IMR-90 (cell line): ENCODE measurements at regions not wholly inside any gene's neighbourhood (a gene's known extent, or its start where the extent isn't known, plus 50 kb on each side); places are given as distances from the start of the nearest gene placed in this dataset.

ENCODE experiments used
- ATAC-seq: fragments of 200-7000 bp; cut with Tn5 transposase; 2 replicates; pipeline ENCODE4 v1.9.1; 2020; ENCODE audit warnings: low read depth, mild to moderate bottlenecking, moderate library complexity
- BruUV-seq: library from RNA; stranded (reverse); fragments of 400-500 nt; replicated peaks from 2 replicates; lab custom pipeline; 2021; lab: Mats Ljungman, UMichigan
- CTCF ChIA-PET: fragments of 300-600 bp; formaldehyde crosslinking; extraction: SDS; loops from one replicate; lab custom pipeline; 2021; ENCODE audit warnings: antibody characterized with exemption; lab: Yijun Ruan, JAX
- POLR2A ChIA-PET: fragments of 300-600 bp; sonication (Branson Sonifier 250); formaldehyde crosslinking; loops from one replicate; lab custom pipeline; 2022; ENCODE audit warnings: antibody characterized with exemption; ENCODE audit not compliant: unreplicated experiment; lab: Charles Lee
- DNase-seq: peaks from one replicate; pipeline ENCODE4 v3.0.0; 2013
- H2AFZ ChIP-seq: replicated peaks from 2 replicates; pipeline ENCODE3; 2013; ENCODE audit warnings: low read length, mild to moderate bottlenecking; ENCODE audit not compliant: poor library complexity
- H2AK5ac ChIP-seq: 2 replicates; pipeline ENCODE4 v1.6.1; 2013; ENCODE audit warnings: low read depth, low read length, inconsistent platforms
- H2AK9ac ChIP-seq: replicated peaks from 2 replicates; pipeline ENCODE3; 2013; ENCODE audit warnings: mild to moderate bottlenecking, low read depth, low read length, moderate library complexity; ENCODE audit not compliant: poor library complexity
- H2BK120ac ChIP-seq: 2 replicates; pipeline ENCODE4 v1.6.1; 2013; ENCODE audit warnings: low read depth, low read length, inconsistent platforms
- H2BK15ac ChIP-seq: 3 replicates; pipeline ENCODE4 v1.6.1; 2013; ENCODE audit warnings: low read depth, low read length, inconsistent platforms
- H2BK20ac ChIP-seq: 2 replicates; pipeline ENCODE4 v1.6.1; 2013; ENCODE audit warnings: low read depth, mild to moderate bottlenecking, inconsistent platforms, low read length, moderate library complexity
- H2BK5ac ChIP-seq: 2 replicates; pipeline ENCODE4 v1.6.1; 2013; ENCODE audit warnings: mild to moderate bottlenecking, low read depth, low read length, inconsistent platforms; ENCODE audit not compliant: poor library complexity, severe bottlenecking
- H3K14ac ChIP-seq: replicated peaks from 2 replicates; pipeline ENCODE4 v1.6.1; 2013; ENCODE audit warnings: low read depth, low read length, inconsistent platforms
- H3K18ac ChIP-seq: 2 replicates; pipeline ENCODE4 v1.6.1; 2013; ENCODE audit warnings: low read depth, low read length, control low read depth
- H3K23ac ChIP-seq: 2 replicates; pipeline ENCODE4 v1.6.1; 2013; ENCODE audit warnings: low read depth, low read length, inconsistent platforms
- H3K27ac ChIP-seq: 2 replicates; pipeline ENCODE4 v1.5.1; 2013; ENCODE audit warnings: mild to moderate bottlenecking, control low read depth, low read length; ENCODE audit not compliant: insufficient read depth
- H3K27me3 ChIP-seq: 2 replicates; pipeline ENCODE4 v1.6.1; 2013; ENCODE audit warnings: low read length; ENCODE audit not compliant: control insufficient read depth, insufficient read depth
- H3K36me3 ChIP-seq: 2 replicates; pipeline ENCODE4 v1.6.1; 2013; ENCODE audit warnings: low read length, mixed read lengths; ENCODE audit not compliant: control insufficient read depth, insufficient read depth
- H3K4ac ChIP-seq: 2 replicates; pipeline ENCODE4 v1.6.1; 2013; ENCODE audit warnings: low read depth, low read length, inconsistent platforms
- H3K4me1 ChIP-seq: 2 replicates; pipeline ENCODE4 v1.6.1; 2013; ENCODE audit warnings: low read length, mixed read lengths; ENCODE audit not compliant: control insufficient read depth, insufficient read depth
- H3K4me2 ChIP-seq: 2 replicates; pipeline ENCODE4 v1.6.1; 2013; ENCODE audit warnings: low read depth, mild to moderate bottlenecking, control low read depth, low read length, moderate library complexity
- H3K4me3 ChIP-seq: 2 replicates; pipeline ENCODE4 v1.5.1; 2013; ENCODE audit warnings: low read depth, mild to moderate bottlenecking, control low read depth, low read length, moderate library complexity; ENCODE audit not compliant: insufficient read depth
- H3K56ac ChIP-seq: 2 replicates; pipeline ENCODE4 v1.6.1; 2013; ENCODE audit warnings: low read length, inconsistent platforms; ENCODE audit not compliant: insufficient read depth; ENCODE audit errors: extremely low read depth
- H3K79me1 ChIP-seq, 2 experiments: 2 replicates each; pipeline ENCODE4 v1.6.1; 2013; ENCODE audit warnings: low read length in 2 of 2, inconsistent platforms in 1 of 2, low read depth in 1 of 2
- H3K9ac ChIP-seq: 2 replicates; pipeline ENCODE4 v1.6.1; 2013; ENCODE audit warnings: low read depth, low read length, control low read depth
- H3K9me1 ChIP-seq: 2 replicates; pipeline ENCODE4 v1.6.1; 2013; ENCODE audit warnings: low read length, inconsistent platforms; ENCODE audit not compliant: insufficient read depth
- H3K9me3 ChIP-seq: 2 replicates; pipeline ENCODE4 v1.6.1; 2013; ENCODE audit warnings: low read length; ENCODE audit not compliant: control insufficient read depth, insufficient read depth
- H4K20me1 ChIP-seq: 2 replicates; pipeline ENCODE4 v1.6.1; 2013; ENCODE audit warnings: low read length, inconsistent platforms; ENCODE audit not compliant: insufficient read depth
- H4K5ac ChIP-seq: 2 replicates; pipeline ENCODE4 v1.6.1; 2013; ENCODE audit warnings: mild to moderate bottlenecking, low read depth, low read length, control low read depth
- H4K8ac ChIP-seq, 2 experiments: 2 replicates each; pipeline ENCODE4 v1.6.1; 2013; ENCODE audit warnings: low read depth in 2 of 2, low read length in 2 of 2, control low read depth in 1 of 2, inconsistent platforms in 1 of 2
- H4K91ac ChIP-seq: 2 replicates; pipeline ENCODE4 v1.6.1; 2013; ENCODE audit warnings: low read depth, low read length, inconsistent platforms; ENCODE audit not compliant: insufficient read depth
- BHLHE40 ChIP-seq: fragments of 150-350 bp; IDR thresholded peaks from 2 replicates; pipeline ENCODE4 v1.6.1; 2016; ENCODE audit warnings: mild to moderate bottlenecking, low read depth, low read length
- CEBPB ChIP-seq: IDR thresholded peaks from 2 replicates; pipeline ENCODE4 v1.6.1; 2012; ENCODE audit warnings: low read depth, low read length, improper control_type of control experiment
- CHD1 ChIP-seq: IDR thresholded peaks from 2 replicates; pipeline ENCODE4 v1.6.1; 2012; ENCODE audit warnings: low read depth, low read length, improper control_type of control experiment
- CTCF ChIP-seq: conservative IDR thresholded peaks from 2 replicates; pipeline ENCODE4 v1.5.1; 2012; ENCODE audit warnings: mild to moderate bottlenecking, low read depth, low read length, improper control_type of control experiment
- ELK1 ChIP-seq: fragments of 150-350 bp; IDR thresholded peaks from 2 replicates; pipeline ENCODE4 v1.6.1; 2016; ENCODE audit warnings: low read depth, mild to moderate bottlenecking, low read length, moderate library complexity, borderline replicate concordance
- FOS ChIP-seq: fragments of 150-350 bp; IDR thresholded peaks from 2 replicates; pipeline ENCODE4 v1.6.1; 2016; ENCODE audit warnings: low read depth, low read length
- MAFK ChIP-seq: IDR thresholded peaks from 2 replicates; pipeline ENCODE4 v1.6.1; 2012; ENCODE audit warnings: low read depth, low read length, improper control_type of control experiment
- MAZ ChIP-seq: IDR thresholded peaks from 2 replicates; pipeline ENCODE4 v1.6.1; 2012; ENCODE audit warnings: low read depth, mild to moderate bottlenecking, low read length, improper control_type of control experiment, moderate library complexity, borderline replicate concordance
- MXI1 ChIP-seq: IDR thresholded peaks from 2 replicates; pipeline ENCODE4 v1.6.1; 2012; ENCODE audit warnings: low read depth, mild to moderate bottlenecking, low read length, moderate library complexity, borderline replicate concordance
- NFE2L2 ChIP-seq: fragments of 150-350 bp; IDR thresholded peaks from 2 replicates; pipeline ENCODE4 v1.6.1; 2016; ENCODE audit warnings: low read depth, mild to moderate bottlenecking, low read length
- POLR2A ChIP-seq: IDR thresholded peaks from 2 replicates; pipeline ENCODE4 v1.6.1; 2012; ENCODE audit warnings: mild to moderate bottlenecking, low read depth, low read length
- RAD21 ChIP-seq: IDR thresholded peaks from 2 replicates; pipeline ENCODE4 v1.6.1; 2012; ENCODE audit warnings: low read length, improper control_type of control experiment
- RCOR1 ChIP-seq: IDR thresholded peaks from 2 replicates; pipeline ENCODE4 v1.6.1; 2012; ENCODE audit warnings: mild to moderate bottlenecking, low read length, improper control_type of control experiment; ENCODE audit not compliant: insufficient replicate concordance
- RFX5 ChIP-seq: IDR thresholded peaks from 2 replicates; pipeline ENCODE4 v1.8.0; 2012; ENCODE audit warnings: low read depth, mild to moderate bottlenecking, low read length, moderate library complexity
- SMC3 ChIP-seq: fragments of 150-350 bp; IDR thresholded peaks from 2 replicates; pipeline ENCODE4 v1.6.1; 2016; ENCODE audit warnings: low read depth, mild to moderate bottlenecking, antibody characterized with exemption, low read length, moderate library complexity
- USF2 ChIP-seq: fragments of 150-350 bp; IDR thresholded peaks from 2 replicates; pipeline ENCODE4 v1.6.1; 2017; ENCODE audit warnings: mild to moderate bottlenecking, antibody characterized with exemption, low read length, low read depth
- WGBS, 2 experiments: methylation state at CpG; one replicate each; pipeline versions ENCODE4 v1.1.5 to v1.1.7; 2013; ENCODE audit warnings: missing lambda C conversion rate in 2 of 2; ENCODE audit not compliant: insufficient read length in 1 of 2; ENCODE audit errors: extremely low coverage in 2 of 2; 5-methylcytosine and 5-hydroxymethylcytosine counted together
- dilution Hi-C: fragments of 300-500 bp; cut with HindIII; formaldehyde crosslinking; loops from one replicate; pipeline ENCODE4 v1.14.3; 2018; ENCODE audit warnings: low sequenced_read_pairs; ENCODE audit not compliant: unreplicated experiment
- in situ Hi-C: fragments of 300-500 bp; cut with MboI; formaldehyde crosslinking; loops from 3 replicates; pipeline ENCODE4 v1.14.3; 2019; ENCODE audit warnings: low sequenced_read_pairs, inconsistent platforms, mixed read lengths
- intact Hi-C: fragments of 100-400 bp; cut with micrococcal nuclease; formaldehyde crosslinking; loops from 2 replicates; pipeline ENCODE4 v1.10.0; 2022

GRCh38 chr2:751474-751873, 74.3 kb upstream of the TMEM18 start:
- H2BK5ac ChIP-seq = no peak overlapping the region

More at GRCh38 chr2:751474-751873, 74.3 kb upstream of the TMEM18 start:
- Histone ChIP-seq H3K4ac (no peak overlapping the region), H3K9ac (no peak overlapping the region), H4K8ac (no peak overlapping the region), H3K9me1 (no peaks in the 10 kb centered on the region), H3K27ac (no peak overlapping the region), H3K9me3 (no peaks in the 10 kb centered on the region), H2BK15ac (no peak overlapping the region), H3K36me3 (no peaks in the 10 kb centered on the region), H3K4me2 (no peak overlapping the region), H2AFZ (no peak overlapping the region), H2AK5ac (no peak overlapping the region), H3K79me1 (no peaks in the 10 kb centered on the region), H3K23ac (no peak overlapping the region), H4K91ac (no peak overlapping the region), H4K20me1 (no peaks in the 10 kb centered on the region), H3K27me3 (no peaks in the 10 kb centered on the region), H3K56ac (no peak overlapping the region), H3K14ac (no peak overlapping the region), H3K18ac (no peak overlapping the region), H3K4me3 (no peak overlapping the region), H4K5ac (no peak overlapping the region), H2BK120ac (no peak overlapping the region), H2BK20ac (no peak overlapping the region), H3K4me1 (no peaks in the 10 kb centered on the region), H2AK9ac (no peak overlapping the region)
- dilution Hi-C loops (no loop called here), intact Hi-C loops (no loop called here), in situ Hi-C loops (no loop called here)
- no TSS peak for BruUV-seq
- ATAC-seq (no peak), DNase-seq (no peak)
- TF ChIP-seq USF2 (no peak), MXI1 (no peak), POLR2A (no peak), RAD21 (no peak), SMC3 (no peak), RFX5 (no peak), BHLHE40 (no peak), FOS (no peak), ELK1 (no peak), RCOR1 (no peak), CTCF (no peak), CHD1 (no peak), CEBPB (no peak), MAFK (no peak), MAZ (no peak), NFE2L2 (no peak)
- POLR2A ChIA-PET = no interaction called here
- CTCF ChIA-PET = no interaction called here
- 79% methylated on average over 4 of the region's 10 CpGs; no CpG with 5 or more reads in 1 of the 2 experiments for WGBS, 2 experiments
